GM06990 (cell line): ENCODE measurements at regions not wholly inside any gene's neighbourhood (a gene's known extent, or its start where the extent isn't known, plus 50 kb on each side); places are given as distances from the start of the nearest gene placed in this dataset.
A peak's percentile ranks its signal among the peaks of the same experiment; 100 is the strongest.

ENCODE experiments used
- DNase-seq: peaks from one replicate; pipeline ENCODE4 v3.0.0-alpha.2; 2011; ENCODE audit not compliant: insufficient read length; ENCODE audit errors: extremely low read depth
- H3K27me3 ChIP-seq: replicated peaks from 2 replicates; pipeline ENCODE4 v1.6.0; 2011; ENCODE audit warnings: low read length; ENCODE audit not compliant: control insufficient read depth, insufficient read depth
- H3K36me3 ChIP-seq: 2 replicates; pipeline ENCODE4 v1.5.1; 2011; ENCODE audit warnings: low read length; ENCODE audit not compliant: control insufficient read depth, insufficient read depth
- H3K4me3 ChIP-seq: replicated peaks from 2 replicates; pipeline ENCODE4 v1.5.1; 2011; ENCODE audit warnings: low read depth, mild to moderate bottlenecking, control low read depth, low read length
- TF ChIP-seq, protein P1 (sequence below): IDR thresholded peaks from 2 replicates; pipeline ENCODE4 v1.5.1; 2011; ENCODE audit warnings: low read length, control low read depth, mild to moderate bottlenecking, inconsistent platforms; ENCODE audit not compliant: insufficient read depth, poor library complexity, severe bottlenecking

DNA sequence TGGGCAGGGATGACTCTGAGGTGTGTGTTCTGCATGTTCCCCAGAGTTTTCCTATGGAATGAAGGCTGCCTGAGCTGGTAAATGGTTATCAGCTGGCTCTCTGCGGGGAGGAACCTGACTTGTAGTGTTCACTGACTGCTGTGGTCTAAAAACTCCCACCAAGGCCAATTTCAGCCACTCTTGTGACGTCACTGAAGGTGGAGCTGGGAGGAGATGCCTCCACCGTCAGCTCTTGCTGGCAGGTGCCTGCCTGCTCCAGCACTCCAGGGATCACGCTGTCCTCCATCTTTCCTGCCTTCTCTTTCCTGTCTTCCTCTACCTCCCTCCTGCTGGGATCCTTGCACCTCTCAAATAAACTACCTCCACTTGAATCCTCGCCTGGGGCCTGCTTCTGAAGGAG lies 209.5 kb upstream of the HS6ST1 start:
- TF ChIP-seq, protein P1, sequence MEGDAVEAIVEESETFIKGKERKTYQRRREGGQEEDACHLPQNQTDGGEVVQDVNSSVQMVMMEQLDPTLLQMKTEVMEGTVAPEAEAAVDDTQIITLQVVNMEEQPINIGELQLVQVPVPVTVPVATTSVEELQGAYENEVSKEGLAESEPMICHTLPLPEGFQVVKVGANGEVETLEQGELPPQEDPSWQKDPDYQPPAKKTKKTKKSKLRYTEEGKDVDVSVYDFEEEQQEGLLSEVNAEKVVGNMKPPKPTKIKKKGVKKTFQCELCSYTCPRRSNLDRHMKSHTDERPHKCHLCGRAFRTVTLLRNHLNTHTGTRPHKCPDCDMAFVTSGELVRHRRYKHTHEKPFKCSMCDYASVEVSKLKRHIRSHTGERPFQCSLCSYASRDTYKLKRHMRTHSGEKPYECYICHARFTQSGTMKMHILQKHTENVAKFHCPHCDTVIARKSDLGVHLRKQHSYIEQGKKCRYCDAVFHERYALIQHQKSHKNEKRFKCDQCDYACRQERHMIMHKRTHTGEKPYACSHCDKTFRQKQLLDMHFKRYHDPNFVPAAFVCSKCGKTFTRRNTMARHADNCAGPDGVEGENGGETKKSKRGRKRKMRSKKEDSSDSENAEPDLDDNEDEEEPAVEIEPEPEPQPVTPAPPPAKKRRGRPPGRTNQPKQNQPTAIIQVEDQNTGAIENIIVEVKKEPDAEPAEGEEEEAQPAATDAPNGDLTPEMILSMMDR, result no peak
- Histone ChIP-seq H3K36me3 (no peaks in the 10 kb centered on the region), H3K27me3 (no peaks in the 10 kb centered on the region), H3K4me3 (no peak overlapping the region)
- no peak for DNase-seq

DNA sequence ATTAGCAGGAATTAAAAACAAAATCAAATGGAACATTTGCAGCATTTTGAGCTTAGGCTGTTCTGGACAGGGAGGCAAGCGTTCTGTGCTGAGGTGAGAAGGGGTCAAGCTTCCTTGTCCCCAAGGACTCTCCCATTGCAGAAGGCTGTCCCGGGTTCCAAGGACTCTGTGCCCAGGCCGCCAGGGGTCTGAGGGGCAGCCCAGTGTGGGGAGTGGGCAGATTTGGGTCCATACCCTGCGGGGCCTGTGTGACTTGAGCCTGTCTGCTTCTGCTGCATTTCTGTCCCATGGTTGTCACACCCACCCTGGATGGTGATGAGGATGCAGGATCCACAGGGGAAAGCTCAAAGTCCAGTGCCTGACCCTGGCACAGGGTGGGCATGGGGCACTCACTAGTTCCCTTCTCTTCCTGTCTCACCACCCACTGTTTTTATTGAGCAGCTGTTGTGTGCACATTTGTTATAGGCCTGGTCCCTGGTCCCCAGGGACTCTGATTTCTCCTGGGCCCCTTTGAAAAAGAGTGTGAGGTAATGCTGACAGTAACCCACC lies 211.4 kb upstream of the HS6ST1 start:
- Histone ChIP-seq H3K36me3 (no peaks in the 10 kb centered on the region), H3K27me3 (no peaks in the 10 kb centered on the region), H3K4me3 (no peak overlapping the region)
- no peak for DNase-seq
- TF ChIP-seq, protein P1, result no peak

DNA sequence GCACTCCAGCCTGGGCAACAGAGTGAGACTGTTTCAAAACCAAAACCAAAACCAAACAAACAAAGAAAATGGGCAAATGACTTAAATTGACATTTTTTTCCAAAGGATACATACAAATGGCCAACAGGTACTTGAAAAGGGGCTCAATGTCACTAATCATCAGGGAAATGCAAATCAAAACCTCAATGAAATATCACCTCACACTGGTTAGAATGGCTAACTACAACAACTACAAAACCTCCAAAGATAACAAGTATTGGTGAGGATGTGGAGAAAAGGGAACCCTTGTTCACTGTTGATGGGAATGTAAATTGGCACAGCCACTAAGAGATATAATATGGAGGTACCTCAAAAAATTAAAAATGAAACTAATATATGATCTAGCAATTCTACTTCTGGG lies 213.2 kb upstream of the HS6ST1 start:
- no peak for DNase-seq
- TF ChIP-seq, protein P1, result peak; percentile 14
- Histone ChIP-seq H3K4me3 (no peak overlapping the region), H3K27me3 (no peaks in the 10 kb centered on the region), H3K36me3 (no peaks in the 10 kb centered on the region)

DNA sequence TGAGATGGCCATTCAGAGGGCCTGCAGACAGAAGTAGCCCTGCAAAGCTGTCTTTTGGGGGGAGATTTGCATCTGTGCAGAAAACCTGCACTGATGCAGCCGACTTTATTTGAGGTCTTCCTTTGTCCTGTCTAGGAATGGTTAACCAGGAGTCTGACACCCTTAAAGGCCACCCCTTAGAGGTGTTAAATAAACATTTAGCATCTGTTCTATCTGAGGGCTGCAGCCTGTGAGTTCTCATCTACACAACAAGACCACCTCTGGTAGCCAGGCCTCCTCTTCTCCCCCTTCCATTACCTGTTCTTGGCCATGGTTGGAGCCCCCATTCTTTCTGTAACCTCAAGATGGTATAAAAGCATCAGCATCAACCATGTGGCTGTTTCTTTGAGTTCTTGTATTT lies 214.4 kb upstream of the HS6ST1 start:
- DNase-seq, result no peak
- H3K27me3 ChIP-seq, result no peaks in the 10 kb centered on the region
- H3K36me3 ChIP-seq, result no peaks in the 10 kb centered on the region
- no peak overlapping the region for H3K4me3 ChIP-seq
- TF ChIP-seq, protein P1, result no peak

DNA sequence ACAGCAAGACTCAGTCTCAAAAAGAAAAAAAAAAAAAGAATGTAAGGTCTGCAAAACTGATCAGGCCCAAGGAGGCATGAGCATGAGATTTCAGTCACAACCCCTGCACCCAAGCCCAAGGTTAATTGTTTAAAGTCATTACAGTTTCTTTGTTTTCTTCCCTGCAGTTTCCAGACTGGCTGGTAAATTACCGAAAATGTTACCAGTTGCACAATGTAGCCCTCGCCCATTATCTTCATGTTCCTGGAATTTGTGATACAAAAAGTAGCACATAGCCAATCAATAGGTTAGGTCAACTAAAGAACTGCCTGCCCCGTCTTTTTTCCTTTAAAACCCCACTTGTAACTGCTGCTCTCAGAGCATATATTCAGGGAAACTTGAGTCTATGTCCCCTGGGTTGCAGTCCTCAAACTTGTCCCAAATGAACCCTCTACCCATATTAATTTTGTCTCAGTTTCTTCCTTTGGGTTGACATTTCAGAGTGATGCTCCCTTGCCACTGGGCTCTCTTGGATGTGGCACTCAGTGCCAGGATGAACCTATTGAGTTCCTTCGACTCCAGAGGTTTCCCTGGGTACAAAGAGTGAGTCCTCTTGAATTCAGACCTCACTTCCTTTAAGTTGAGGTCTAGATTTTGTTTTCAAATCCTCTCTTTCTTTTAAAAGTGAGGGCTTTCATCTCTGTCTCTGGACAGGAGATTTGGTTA lies 216.2 kb upstream of the HS6ST1 start:
- TF ChIP-seq, protein P1, result no peak
- H3K4me3 ChIP-seq, result no peak overlapping the region
- no peaks in the 10 kb centered on the region for H3K36me3 ChIP-seq
- no peaks in the 10 kb centered on the region; the same call in 1 of the 2 replicates for H3K27me3 ChIP-seq
- no peak for DNase-seq
